H9 (cell line): ENCODE measurements at regions not wholly inside any gene's neighbourhood (a gene's known extent, or its start where the extent isn't known, plus 50 kb on each side); places are given as distances from the start of the nearest gene placed in this dataset.

Experiments
- DNase-seq: peaks from one replicate; pipeline ENCODE4 v3.0.0-alpha.2; 2017
- H2AFZ ChIP-seq: one replicate; pipeline ENCODE4 v1.6.1; 2013; ENCODE audit warnings: mild to moderate bottlenecking, low read length, control low read depth, moderate library complexity
- H2AK5ac ChIP-seq: 2 replicates; pipeline ENCODE4 v1.6.1; 2013; ENCODE audit warnings: low read length, control low read depth, mixed read lengths; ENCODE audit not compliant: insufficient read length
- H2BK120ac ChIP-seq: one replicate; pipeline ENCODE4 v1.6.1; 2013; ENCODE audit warnings: low read depth, mild to moderate bottlenecking, low read length, control low read depth, inconsistent platforms; ENCODE audit not compliant: poor library complexity, severe bottlenecking
- H2BK12ac ChIP-seq: 2 replicates; pipeline ENCODE4 v1.6.1; 2013; ENCODE audit warnings: low read length, control low read depth, mixed read lengths, low read depth; ENCODE audit not compliant: insufficient read length
- H2BK15ac ChIP-seq: 2 replicates; pipeline ENCODE4 v1.6.1; 2013; ENCODE audit warnings: low read depth, low read length, control low read depth
- H2BK20ac ChIP-seq: one replicate; pipeline ENCODE4 v1.6.1; 2013; ENCODE audit warnings: low read depth, mild to moderate bottlenecking, low read length, control low read depth, inconsistent platforms; ENCODE audit not compliant: poor library complexity, severe bottlenecking
- H2BK5ac ChIP-seq: 2 replicates; pipeline ENCODE4 v1.6.1; 2013; ENCODE audit warnings: low read length, control low read depth, mixed read lengths; ENCODE audit not compliant: insufficient read length
- H3K14ac ChIP-seq: 2 replicates; pipeline ENCODE4 v1.6.1; 2013; ENCODE audit warnings: low read length, control low read depth; ENCODE audit not compliant: insufficient read depth
- H3K18ac ChIP-seq: 2 replicates; pipeline ENCODE4 v1.6.1; 2013; ENCODE audit warnings: low read depth, mild to moderate bottlenecking, mixed read lengths, low read length, control low read depth; ENCODE audit not compliant: insufficient read length
- H3K23ac ChIP-seq: 2 replicates; pipeline ENCODE4 v1.6.1; 2013; ENCODE audit warnings: low read length, control low read depth, mixed read lengths, low read depth; ENCODE audit not compliant: insufficient read length
- H3K23me2 ChIP-seq: 2 replicates; pipeline ENCODE4 v1.6.1; 2013; ENCODE audit warnings: low read depth, mild to moderate bottlenecking, mixed read lengths, low read length, control low read depth; ENCODE audit not compliant: insufficient read length, poor library complexity, severe bottlenecking
- H3K27ac ChIP-seq: 2 replicates; pipeline ENCODE4 v1.5.1; 2013; ENCODE audit warnings: low read length, control low read depth, mixed read lengths, low read depth; ENCODE audit not compliant: insufficient read length
- H3K27me3 ChIP-seq: 2 replicates; pipeline ENCODE4 v1.6.1; 2013; ENCODE audit warnings: low read length, control low read depth, inconsistent platforms; ENCODE audit not compliant: insufficient read depth
- H3K4ac ChIP-seq: 2 replicates; pipeline ENCODE4 v1.6.1; 2013; ENCODE audit warnings: low read depth, mild to moderate bottlenecking, control low read depth, inconsistent platforms, low read length, moderate library complexity
- H3K4me1 ChIP-seq: 2 replicates; pipeline ENCODE4 v1.6.1; 2013; ENCODE audit warnings: low read length, control low read depth, inconsistent platforms; ENCODE audit not compliant: insufficient read depth
- H3K4me2 ChIP-seq: 2 replicates; pipeline ENCODE4 v1.6.1; 2013; ENCODE audit warnings: low read length, control low read depth, mixed read lengths; ENCODE audit not compliant: insufficient read length, insufficient read depth
- H3K56ac ChIP-seq: 2 replicates; pipeline ENCODE4 v1.6.1; 2013; ENCODE audit warnings: low read depth, mild to moderate bottlenecking, mixed read lengths, low read length, control low read depth; ENCODE audit not compliant: insufficient read length
- H3K79me1 ChIP-seq: 2 replicates; pipeline ENCODE4 v1.6.1; 2013; ENCODE audit warnings: low read depth, mild to moderate bottlenecking, moderate library complexity, low read length, control low read depth, inconsistent platforms; ENCODE audit not compliant: insufficient read depth, poor library complexity, severe bottlenecking
- H3K79me2 ChIP-seq: 2 replicates; pipeline ENCODE4 v1.6.1; 2013; ENCODE audit warnings: low read length, control low read depth, inconsistent platforms; ENCODE audit not compliant: insufficient read depth
- H3K9ac ChIP-seq: 2 replicates; pipeline ENCODE4 v1.6.1; 2013; ENCODE audit warnings: low read length, control low read depth, mixed read lengths; ENCODE audit not compliant: insufficient read length; ENCODE audit errors: extremely low read depth
- H3K9me3 ChIP-seq: one replicate; pipeline ENCODE4 v1.6.1; 2013; ENCODE audit warnings: low read depth, low read length, inconsistent platforms; ENCODE audit not compliant: control insufficient read depth
- H3T11ph ChIP-seq: one replicate; pipeline ENCODE4 v1.6.1; 2013; ENCODE audit warnings: mild to moderate bottlenecking, low read length, control low read depth, inconsistent platforms
- H4K20me1 ChIP-seq: one replicate; pipeline ENCODE4 v1.6.1; 2013; ENCODE audit not compliant: control insufficient read depth, insufficient read length, insufficient read depth
- H4K5ac ChIP-seq: 2 replicates; pipeline ENCODE4 v1.6.1; 2013; ENCODE audit warnings: low read depth, mild to moderate bottlenecking, mixed read lengths, low read length, control low read depth; ENCODE audit not compliant: insufficient read length
- H4K8ac ChIP-seq: replicated peaks from 2 replicates; pipeline ENCODE4 v1.6.1; 2013; ENCODE audit warnings: low read length, control low read depth, mixed read lengths, low read depth; ENCODE audit not compliant: insufficient read length
- H4K91ac ChIP-seq: 2 replicates; pipeline ENCODE4 v1.6.1; 2013; ENCODE audit warnings: low read depth, mild to moderate bottlenecking, moderate library complexity, mixed read lengths, low read length, control low read depth; ENCODE audit not compliant: insufficient read length
- H3K27ac Mint-ChIP-seq, 3 experiments: 2 replicates in 2 of 3; 3 replicates in 1 of 3; pipeline ENCODE4 v1.8.0; 2020 to 2021; ENCODE audit warnings: mixed read lengths in 3 of 3, mild to moderate bottlenecking in 1 of 3, moderate library complexity in 1 of 3
- H3K27me3 Mint-ChIP-seq: 2 replicates; pipeline ENCODE4 v1.8.0; 2021; ENCODE audit warnings: low read depth, mild to moderate bottlenecking, moderate library complexity, mixed read lengths
- H3K36me3 Mint-ChIP-seq, 3 experiments: 2 replicates in 2 of 3; 3 replicates in 1 of 3; pipeline ENCODE4 v1.8.0; 2020 to 2021; ENCODE audit warnings: low read depth in 3 of 3, mixed read lengths in 3 of 3; ENCODE audit not compliant: insufficient read depth in 1 of 3
- H3K4me1 Mint-ChIP-seq, 2 experiments: 2 replicates each; pipeline ENCODE4 v1.8.0; 2020; ENCODE audit warnings: mixed read lengths in 2 of 2
- H3K4me3 Mint-ChIP-seq, 2 experiments: 2 replicates in 1 of 2; 3 replicates in 1 of 2; pipeline ENCODE4 v1.8.0; 2020 to 2021; ENCODE audit warnings: mild to moderate bottlenecking in 2 of 2, mixed read lengths in 2 of 2, moderate library complexity in 1 of 2
- H3K9me3 Mint-ChIP-seq, 2 experiments: 2 replicates in 1 of 2; 3 replicates in 1 of 2; pipeline ENCODE4 v1.8.0; 2020; ENCODE audit warnings: mild to moderate bottlenecking in 2 of 2, mixed read lengths in 2 of 2, moderate library complexity in 1 of 2
- WGBS: extraction: QIAGEN DNeasy Blood & Tissue Kit; methylation state at CpG from one replicate; pipeline ENCODE4 v1.1.7; 2013; ENCODE audit warnings: missing lambda C conversion rate, low lambda C conversion rate, mixed read lengths; ENCODE audit not compliant: insufficient read length; ENCODE audit errors: extremely low coverage; 5-methylcytosine and 5-hydroxymethylcytosine counted together
- TF ChIP-seq, protein P1 (sequence below): fragments of 200-600 bp; sonication (generic); conservative IDR thresholded peaks from 3 replicates; pipeline ENCODE4 v1.8.0; 2021; ENCODE audit warnings: antibody characterized with exemption, mild to moderate bottlenecking

DNA sequence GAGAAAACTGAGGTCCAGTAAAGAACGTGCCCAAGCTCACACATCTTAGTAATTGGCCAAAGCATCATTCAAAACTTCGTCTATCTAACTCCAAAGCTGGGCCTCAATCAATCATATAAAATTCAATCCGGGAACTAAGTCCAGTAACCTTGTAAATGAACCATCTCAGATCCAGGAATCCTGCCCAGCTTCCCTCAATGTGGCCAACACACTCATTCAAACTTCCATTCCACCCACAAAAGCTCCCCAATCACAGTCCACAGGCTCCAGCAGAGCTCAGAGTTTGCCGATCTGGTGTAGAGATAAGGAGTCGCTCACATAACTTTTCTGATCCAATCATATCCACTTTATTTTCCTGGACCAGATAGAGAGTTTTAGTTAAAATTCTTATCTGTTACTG, 144.8 kb downstream of the SPATA18 start:
- no peaks in the 10 kb centered on the region for H3K23me2 ChIP-seq
- Mint-ChIP-seq H3K4me3 (no peak overlapping the region), H3K9me3 (peaks cover 0 to 3% of the 10 kb centered on the region in 2 experiments; a peak in 2 of 5 replicates)

More for the DNA sequence above, 144.8 kb downstream of the SPATA18 start:
- H3K4ac ChIP-seq = no peak overlapping the region
- H3K23ac ChIP-seq = no peak overlapping the region
- H3K27me3 ChIP-seq = no peaks in the 10 kb centered on the region
- H4K20me1 ChIP-seq = peaks cover 3% of the 10 kb centered on the region
- no peak overlapping the region for H3K18ac ChIP-seq
- no peak overlapping the region for H3T11ph ChIP-seq
- H3K14ac ChIP-seq = no peak overlapping the region
- no peaks in the 10 kb centered on the region for H3K4me1 ChIP-seq
- Mint-ChIP-seq H3K4me1 (peaks cover 18% of the 10 kb centered on the region in 2 experiments), H3K36me3 (no peaks in the 10 kb centered on the region; a peak in 1 of 7 replicates), H3K27ac (no peak overlapping the region), H3K27me3 (no peaks in the 10 kb centered on the region)
- TF ChIP-seq, protein P1, sequence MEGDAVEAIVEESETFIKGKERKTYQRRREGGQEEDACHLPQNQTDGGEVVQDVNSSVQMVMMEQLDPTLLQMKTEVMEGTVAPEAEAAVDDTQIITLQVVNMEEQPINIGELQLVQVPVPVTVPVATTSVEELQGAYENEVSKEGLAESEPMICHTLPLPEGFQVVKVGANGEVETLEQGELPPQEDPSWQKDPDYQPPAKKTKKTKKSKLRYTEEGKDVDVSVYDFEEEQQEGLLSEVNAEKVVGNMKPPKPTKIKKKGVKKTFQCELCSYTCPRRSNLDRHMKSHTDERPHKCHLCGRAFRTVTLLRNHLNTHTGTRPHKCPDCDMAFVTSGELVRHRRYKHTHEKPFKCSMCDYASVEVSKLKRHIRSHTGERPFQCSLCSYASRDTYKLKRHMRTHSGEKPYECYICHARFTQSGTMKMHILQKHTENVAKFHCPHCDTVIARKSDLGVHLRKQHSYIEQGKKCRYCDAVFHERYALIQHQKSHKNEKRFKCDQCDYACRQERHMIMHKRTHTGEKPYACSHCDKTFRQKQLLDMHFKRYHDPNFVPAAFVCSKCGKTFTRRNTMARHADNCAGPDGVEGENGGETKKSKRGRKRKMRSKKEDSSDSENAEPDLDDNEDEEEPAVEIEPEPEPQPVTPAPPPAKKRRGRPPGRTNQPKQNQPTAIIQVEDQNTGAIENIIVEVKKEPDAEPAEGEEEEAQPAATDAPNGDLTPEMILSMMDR = no peak
- no peak overlapping the region for H3K9ac ChIP-seq
- H3K4me2 ChIP-seq = no peak overlapping the region
- H4K5ac ChIP-seq = no peak overlapping the region
- H3K56ac ChIP-seq = no peak overlapping the region
- H2AK5ac ChIP-seq = no peak overlapping the region
- H2BK15ac ChIP-seq = no peak overlapping the region
- H2BK120ac ChIP-seq = no peak overlapping the region
- no peak overlapping the region for H4K8ac ChIP-seq
- no peak overlapping the region for H3K27ac ChIP-seq
- no CpG with 5 or more reads among the region's 5 CpGs for WGBS
- no peaks in the 10 kb centered on the region for H3K9me3 ChIP-seq
- no peak overlapping the region for H2BK5ac ChIP-seq
- H2AFZ ChIP-seq = no peak overlapping the region
- H4K91ac ChIP-seq = no peak overlapping the region
- H3K79me2 ChIP-seq = no peaks in the 10 kb centered on the region
- H3K79me1 ChIP-seq = no peaks in the 10 kb centered on the region
- H2BK20ac ChIP-seq = no peak overlapping the region
- no peak for DNase-seq
- H2BK12ac ChIP-seq = no peak overlapping the region
